ENCODE measurements at regions not wholly inside any gene's neighbourhood (a gene's known extent, or its start where the extent isn't known, plus 50 kb on each side); places are given as distances from the start of the nearest gene placed in this dataset.

- TF ChIP-seq, protein P1, sequence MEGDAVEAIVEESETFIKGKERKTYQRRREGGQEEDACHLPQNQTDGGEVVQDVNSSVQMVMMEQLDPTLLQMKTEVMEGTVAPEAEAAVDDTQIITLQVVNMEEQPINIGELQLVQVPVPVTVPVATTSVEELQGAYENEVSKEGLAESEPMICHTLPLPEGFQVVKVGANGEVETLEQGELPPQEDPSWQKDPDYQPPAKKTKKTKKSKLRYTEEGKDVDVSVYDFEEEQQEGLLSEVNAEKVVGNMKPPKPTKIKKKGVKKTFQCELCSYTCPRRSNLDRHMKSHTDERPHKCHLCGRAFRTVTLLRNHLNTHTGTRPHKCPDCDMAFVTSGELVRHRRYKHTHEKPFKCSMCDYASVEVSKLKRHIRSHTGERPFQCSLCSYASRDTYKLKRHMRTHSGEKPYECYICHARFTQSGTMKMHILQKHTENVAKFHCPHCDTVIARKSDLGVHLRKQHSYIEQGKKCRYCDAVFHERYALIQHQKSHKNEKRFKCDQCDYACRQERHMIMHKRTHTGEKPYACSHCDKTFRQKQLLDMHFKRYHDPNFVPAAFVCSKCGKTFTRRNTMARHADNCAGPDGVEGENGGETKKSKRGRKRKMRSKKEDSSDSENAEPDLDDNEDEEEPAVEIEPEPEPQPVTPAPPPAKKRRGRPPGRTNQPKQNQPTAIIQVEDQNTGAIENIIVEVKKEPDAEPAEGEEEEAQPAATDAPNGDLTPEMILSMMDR (IDR thresholded peaks at IDR 0.05; ENCODE audit: insufficient read depth, low read length): no peak
- TF ChIP-seq GABPA (IDR thresholded peaks at IDR 0.05; ENCODE audit: low read depth): no peak
- TF ChIP-seq SPI1 (IDR thresholded peaks at IDR 0.05; ENCODE audit: borderline replicate concordance, low read depth): no peak
- TF ChIP-seq POLR2AphosphoS5 (IDR thresholded peaks at IDR 0.05; ENCODE audit: low read depth): no peak
Measured at GRCh38 chr12:58079806-58080205, 138.4 kb downstream of the ATP23 start.

All from HL-60 (cell line).